ENCODE measurements at regions not wholly inside any gene's neighbourhood (a gene's known extent, or its start where the extent isn't known, plus 50 kb on each side); places are given as distances from the start of the nearest gene placed in this dataset.

- H3K27ac ChIP-seq, result no peak overlapping the region
- no peak overlapping the region for H3K4me3 ChIP-seq
- intact Hi-C loops (cut with DNase I), result no loop called here
- no peak for DNase-seq
- H3K36me3 ChIP-seq, result no peaks in the 10 kb centered on the region
- 65 to 83% methylated on average over 3 of the region's 3 CpGs for WGBS, 2 donors
- no peaks in the 10 kb centered on the region for H3K4me1 ChIP-seq
- H3K9me3 ChIP-seq, result peaks cover 0 to 3% (median 2%) of the 10 kb centered on the region in 4 donors
- no peaks in the 10 kb centered on the region for H3K27me3 ChIP-seq
- TF ChIP-seq CTCF (IDR thresholded peaks at IDR 0.05), result no peak
- TF ChIP-seq EP300 (IDR thresholded peaks at IDR 0.05), result no peak
- TF ChIP-seq POLR2A (IDR thresholded peaks at IDR 0.05), result no peak
- no peak for TF ChIP-seq POLR2AphosphoS5 (IDR thresholded peaks at IDR 0.05)
Observed at GRCh38 chr16:65774350-65774749, 592.1 kb upstream of the CDH5 start.

DNA sequence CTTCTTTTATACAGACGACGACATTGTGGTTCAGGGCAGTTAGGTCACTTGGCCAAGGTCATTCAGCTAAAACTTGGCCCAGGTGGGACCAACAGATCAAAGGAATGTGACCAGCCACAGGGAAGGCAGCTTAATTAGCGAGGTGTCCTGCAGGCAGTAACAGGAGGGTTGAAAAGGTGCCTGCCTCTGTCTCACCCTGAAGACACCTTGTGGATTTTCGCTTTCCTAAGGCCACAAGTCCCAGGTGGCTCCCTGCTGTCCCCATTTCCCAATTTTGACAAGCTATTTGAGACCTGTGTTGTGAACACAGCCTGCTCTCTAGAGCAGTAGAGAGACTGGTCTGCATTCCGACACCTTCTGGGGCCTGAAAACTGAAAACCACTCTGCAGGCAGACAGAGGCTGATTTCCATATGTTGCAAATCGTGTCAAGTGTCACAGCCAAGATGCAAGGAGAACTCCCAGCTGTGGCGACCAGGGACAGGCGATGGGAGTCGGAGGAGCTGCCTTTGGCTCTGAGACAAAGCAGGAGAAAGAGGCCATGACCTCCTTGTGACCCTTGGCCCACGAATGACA is 593.1 kb upstream of the CDH5 start:
- DNase-seq, result no peak
- H3K4me1 ChIP-seq, result no peaks in the 10 kb centered on the region
- TF ChIP-seq CTCF (IDR thresholded peaks at IDR 0.05), result no peak
- no peak for TF ChIP-seq POLR2A (IDR thresholded peaks at IDR 0.05)
- no peak for TF ChIP-seq EP300 (IDR thresholded peaks at IDR 0.05)
- no peak for TF ChIP-seq POLR2AphosphoS5 (IDR thresholded peaks at IDR 0.05)
- H3K9me3 ChIP-seq, result peaks cover 0 to 3% (median 2%) of the 10 kb centered on the region in 4 donors
- intact Hi-C loops (cut with DNase I), result no loop called here
- no peak overlapping the region for H3K4me3 ChIP-seq
- H3K36me3 ChIP-seq, result no peaks in the 10 kb centered on the region
- no peak overlapping the region for H3K27ac ChIP-seq
- 40 to 58% methylated on average over 10 of the region's 10 CpGs for whole genome bisulfite sequencing, 2 donors
- no peaks in the 10 kb centered on the region for H3K27me3 ChIP-seq

DNA sequence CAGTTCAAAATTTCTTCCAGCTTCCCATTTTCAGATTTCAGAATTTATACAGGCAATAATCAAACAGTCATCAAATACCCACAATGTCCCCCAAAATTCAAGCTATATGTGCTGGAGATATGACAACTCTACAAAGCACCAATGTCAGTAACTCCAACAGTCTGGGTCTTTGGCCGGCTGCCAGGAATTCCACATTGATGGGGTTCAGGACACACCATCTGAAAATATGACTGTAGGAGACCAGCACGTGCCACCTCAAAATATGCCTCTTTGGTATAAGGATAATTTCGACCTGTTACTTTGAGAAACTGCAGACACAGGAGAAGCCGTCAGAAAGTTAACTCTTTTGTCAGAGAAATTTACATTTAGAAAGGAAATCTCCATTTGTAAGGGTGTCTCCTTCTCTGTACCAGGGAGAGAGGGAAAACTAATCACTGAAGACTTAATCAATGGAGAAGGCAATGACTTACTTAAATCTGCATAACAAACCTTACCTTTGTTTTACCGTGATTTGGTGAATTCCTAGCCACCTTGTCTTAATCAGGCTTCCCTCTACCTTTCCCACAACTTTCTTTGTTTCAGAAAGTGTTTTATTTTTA is 594.3 kb upstream of the CDH5 start:
- no peaks in the 10 kb centered on the region for H3K36me3 ChIP-seq
- no peak overlapping the region for H3K27ac ChIP-seq
- TF ChIP-seq EP300 (IDR thresholded peaks at IDR 0.05), result no peak
- TF ChIP-seq CTCF (IDR thresholded peaks at IDR 0.05), result no peak
- TF ChIP-seq POLR2A (IDR thresholded peaks at IDR 0.05), result no peak
- TF ChIP-seq POLR2AphosphoS5 (IDR thresholded peaks at IDR 0.05), result no peak
- H3K9me3 ChIP-seq, result peaks cover 0 to 3% (median 2%) of the 10 kb centered on the region in 4 donors
- no peak for DNase-seq
- intact Hi-C loops (cut with DNase I), result no loop called here
- no peaks in the 10 kb centered on the region for H3K27me3 ChIP-seq
- no peaks in the 10 kb centered on the region for H3K4me1 ChIP-seq
- no peak overlapping the region for H3K4me3 ChIP-seq
- WGBS, 2 donors, result 74 to 75% methylated on average over 5 of the region's 5 CpGs

- Histone ChIP-seq H3K27ac (no peak overlapping the region), H3K4me3 (no peak overlapping the region), H3K9me3 (peaks cover 0 to 3% (median under 1%) of the 10 kb centered on the region in 4 donors), H3K4me1 (no peaks in the 10 kb centered on the region), H3K27me3 (no peaks in the 10 kb centered on the region), H3K36me3 (no peaks in the 10 kb centered on the region)
- TF ChIP-seq POLR2AphosphoS5 (IDR thresholded peaks at IDR 0.05) (no peak), CTCF (IDR thresholded peaks at IDR 0.05) (no peak), EP300 (IDR thresholded peaks at IDR 0.05) (no peak), POLR2A (IDR thresholded peaks at IDR 0.05) (no peak)
- DNase-seq, result no peak
- 16 to 19% methylated on average over 1 of the region's 1 CpG for WGBS, 2 donors
- intact Hi-C loops (cut with DNase I), result no loop called here
Observed at GRCh38 chr16:65771707-65772106, 594.8 kb upstream of the CDH5 start.

DNA sequence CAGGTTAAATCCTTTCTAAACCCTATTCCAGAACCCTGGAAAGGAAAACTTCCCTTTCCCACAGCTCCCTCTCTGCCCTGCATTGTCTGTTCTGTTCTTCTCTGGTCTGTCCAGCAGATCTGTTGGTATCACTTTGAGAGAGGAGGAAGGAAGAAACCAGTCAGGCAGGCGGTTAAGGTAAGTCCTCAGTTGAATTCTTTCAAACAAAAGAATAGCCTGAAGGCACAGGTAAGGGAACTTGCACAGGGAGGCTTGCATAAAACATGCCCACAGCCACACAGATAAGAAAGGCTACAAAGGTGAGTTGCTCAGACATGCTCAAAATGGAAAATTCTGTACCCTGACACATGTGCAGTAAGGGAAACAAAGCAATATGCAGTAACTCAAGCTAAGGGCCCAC is 595.7 kb upstream of the CDH5 start:
- Histone ChIP-seq H3K27ac (no peak overlapping the region), H3K4me1 (no peaks in the 10 kb centered on the region), H3K4me3 (no peak overlapping the region), H3K9me3 (peaks cover 0 to 3% (median 0%) of the 10 kb centered on the region in 4 donors), H3K27me3 (no peaks in the 10 kb centered on the region), H3K36me3 (no peaks in the 10 kb centered on the region)
- intact Hi-C loops (cut with DNase I), result no loop called here
- 84 to 85% methylated on average over 1 of the region's 1 CpG for WGBS, 2 donors
- no peak for DNase-seq
- TF ChIP-seq EP300 (IDR thresholded peaks at IDR 0.05) (no peak), CTCF (IDR thresholded peaks at IDR 0.05) (no peak), POLR2AphosphoS5 (IDR thresholded peaks at IDR 0.05) (no peak), POLR2A (IDR thresholded peaks at IDR 0.05) (no peak)
